ENCODE measurements at regions not wholly inside any gene's neighbourhood (a gene's known extent, or its start where the extent isn't known, plus 50 kb on each side); places are given as distances from the start of the nearest gene placed in this dataset.

GRCh38 chr1:34378968-34379856 lies 202.5 kb downstream of the C1orf94 start (continued):
- TF ChIP-seq ZNF629 (tag by site-specific recombination; IDR thresholded peaks at IDR 0.05) = no peak
- no peak for TF ChIP-seq IKZF3 (tag by site-specific recombination; IDR thresholded peaks at IDR 0.05)
- TF ChIP-seq ZNF302 (tag by site-specific recombination; IDR thresholded peaks at IDR 0.05; ENCODE audit: low read depth) = no peak
- no peak for TF ChIP-seq ZNF202 (tag by site-specific recombination; IDR thresholded peaks at IDR 0.05; ENCODE audit: borderline replicate concordance)
- TF ChIP-seq ZBTB48 (tag by site-specific recombination; IDR thresholded peaks at IDR 0.05) = no peak
- TF ChIP-seq ZFP69B (tag by site-specific recombination; IDR thresholded peaks at IDR 0.05) = no peak
- TF ChIP-seq ZFP3 (tag by site-specific recombination; IDR thresholded peaks at IDR 0.05; ENCODE audit: low read depth) = no peak

DNA sequence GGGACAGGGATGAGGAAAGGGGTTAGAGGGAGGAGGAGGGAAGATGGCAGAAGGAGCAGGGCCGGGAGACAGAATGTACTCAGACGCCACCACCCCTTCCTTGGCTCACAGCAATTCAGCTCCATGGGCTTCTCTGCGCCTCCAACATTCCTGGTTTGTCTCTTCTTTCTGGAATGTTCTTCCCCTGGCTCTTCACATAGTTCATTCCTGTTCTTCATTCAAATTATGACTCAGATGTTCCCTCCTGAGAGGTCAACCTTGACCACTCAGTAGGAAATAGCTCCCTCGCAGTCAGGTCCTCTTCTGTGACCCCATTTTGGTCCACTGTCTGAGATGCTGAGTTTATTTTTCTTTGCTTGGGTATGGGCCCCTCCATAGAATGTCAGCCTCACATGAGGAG lies 203.2 kb downstream of the C1orf94 start:
- Histone ChIP-seq H3K4me1 (ENCODE audit: control insufficient read depth, insufficient read depth, low read length) (peaks cover 13% of the 10 kb centered on the region), H3K4me3 (ENCODE audit: low read depth, low read length) (no peak overlapping the region), H3K36me3 (ENCODE audit: control insufficient read depth in 2 of 2, insufficient read depth in 1 of 2, low read length in 2 of 2) (no peaks in the 10 kb centered on the region), H3K27ac (ENCODE audit: extremely low read depth, low read depth, low read length) (no peak overlapping the region), H3K9me3 (ENCODE audit: control insufficient read depth, insufficient read depth, low read depth, low read length) (no peaks in the 10 kb centered on the region)
- CTCF ChIA-PET = interaction anchor here (0.7 kb wide), 1 partner anchor 40 kb away, joined by 3 read pairs; no protein-coding TSS in a partner anchor
- POLR2A ChIA-PET = no interaction called here
- TF ChIP-seq ZNF560 (tag by site-specific recombination; IDR thresholded peaks at IDR 0.05; ENCODE audit: borderline replicate concordance) (no peak), ZNF140 (tag by site-specific recombination; IDR thresholded peaks at IDR 0.05) (0 out of 2 replicates have a peak, but pooled peaks have one; percentile 20)

DNA sequence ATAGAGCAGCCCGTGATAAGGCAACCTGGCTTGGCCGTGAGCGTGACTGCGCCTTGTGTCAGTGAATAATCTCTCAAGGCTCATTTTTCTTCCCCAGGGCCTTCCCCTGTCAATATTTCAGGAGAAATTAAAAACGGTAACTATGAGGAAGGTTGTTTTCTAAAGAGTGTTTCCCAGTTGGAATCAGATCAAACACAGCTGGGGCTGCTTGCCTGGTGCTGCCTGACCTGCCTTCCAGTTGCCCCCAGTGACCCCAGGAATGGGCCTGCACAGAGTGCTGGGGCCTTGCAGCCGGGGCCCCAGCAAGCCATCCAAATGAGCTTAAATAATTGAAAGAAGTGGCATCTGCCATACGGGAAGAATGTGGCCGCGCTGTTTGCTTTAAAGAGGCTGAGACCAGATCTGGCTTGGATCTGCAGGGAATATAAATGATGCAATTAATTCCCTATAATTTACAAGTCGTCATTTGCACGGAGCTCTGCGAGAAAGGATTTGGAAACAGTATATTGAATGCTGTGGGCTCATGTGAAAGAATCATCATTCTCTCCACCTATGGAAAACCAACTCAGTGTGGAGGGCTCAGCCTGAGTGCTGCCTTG lies 203.9 kb downstream of the C1orf94 start:
- H3K4me3 ChIP-seq (ENCODE audit: low read depth, low read length) = no peak overlapping the region
- no peaks in the 10 kb centered on the region for H3K9me3 ChIP-seq (ENCODE audit: control insufficient read depth, insufficient read depth, low read depth, low read length)
- peaks cover 13% of the 10 kb centered on the region for H3K4me1 ChIP-seq (ENCODE audit: control insufficient read depth, insufficient read depth, low read length)
- no peaks in the 10 kb centered on the region for H3K36me3 ChIP-seq (ENCODE audit: control insufficient read depth in 2 of 2, insufficient read depth in 1 of 2, low read length in 2 of 2)
- CTCF ChIA-PET = no interaction called here
- no peak overlapping the region for H3K27ac ChIP-seq (ENCODE audit: extremely low read depth, low read depth, low read length)
- TF ChIP-seq ZBTB49 (tag by site-specific recombination; IDR thresholded peaks at IDR 0.05; ENCODE audit: low read depth) (no peak), TCF7L2 (IDR thresholded peaks at IDR 0.05; ENCODE audit: borderline replicate concordance, low read depth, low read length) (no peak), ZBTB44 (tag by site-specific recombination; IDR thresholded peaks at IDR 0.05) (no peak), ZNF624 (tag by site-specific recombination; IDR thresholded peaks at IDR 0.05) (no peak)
- POLR2A ChIA-PET = no interaction called here

DNA sequence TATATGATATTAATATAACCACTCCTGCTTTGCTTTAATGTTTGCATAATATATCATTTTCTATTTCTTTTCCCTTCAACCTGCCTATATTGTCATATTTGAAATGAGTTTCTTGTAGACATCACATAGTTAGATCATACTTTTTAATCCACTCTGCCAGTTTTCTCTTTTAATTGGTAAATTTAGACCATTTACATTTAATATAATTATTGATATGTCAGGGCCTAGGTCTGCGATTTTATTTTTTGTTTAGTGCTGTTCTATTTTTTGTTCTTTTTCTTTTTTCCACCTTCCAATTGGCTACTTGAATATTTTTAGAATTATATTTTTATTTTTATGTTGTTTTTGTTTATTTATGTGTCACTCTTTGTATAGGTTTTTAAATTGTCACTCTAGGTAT lies 213.3 kb downstream of the C1orf94 start:
- no peak for TF ChIP-seq ZNF146 (tag by site-specific recombination; IDR thresholded peaks at IDR 0.05)
- TF ChIP-seq ZNF571 (tag by site-specific recombination; IDR thresholded peaks at IDR 0.05) = no peak
- TF ChIP-seq HIC1 (tag by site-specific recombination; IDR thresholded peaks at IDR 0.05) = no peak
- Histone ChIP-seq H3K9me3 (ENCODE audit: control insufficient read depth, insufficient read depth, low read depth, low read length) (no peaks in the 10 kb centered on the region), H3K4me1 (ENCODE audit: control insufficient read depth, insufficient read depth, low read length) (no peaks in the 10 kb centered on the region), H3K4me3 (ENCODE audit: low read depth, low read length) (no peak overlapping the region), H3K36me3 (ENCODE audit: control insufficient read depth in 2 of 2, insufficient read depth in 1 of 2, low read length in 2 of 2) (no peaks in the 10 kb centered on the region), H3K27ac (ENCODE audit: extremely low read depth, low read depth, low read length) (no peak overlapping the region)
- POLR2A ChIA-PET = no interaction called here
- CTCF ChIA-PET = no interaction called here
